ENCODE measurements at regions not wholly inside any gene's neighbourhood (a gene's known extent, or its start where the extent isn't known, plus 50 kb on each side); places are given as distances from the start of the nearest gene placed in this dataset.
"Not testable (repeated sequence)": the region's sequence is repeated elsewhere in the genome, so short reads cannot be mapped to it uniquely, and the experiment has no call there.

DNA sequence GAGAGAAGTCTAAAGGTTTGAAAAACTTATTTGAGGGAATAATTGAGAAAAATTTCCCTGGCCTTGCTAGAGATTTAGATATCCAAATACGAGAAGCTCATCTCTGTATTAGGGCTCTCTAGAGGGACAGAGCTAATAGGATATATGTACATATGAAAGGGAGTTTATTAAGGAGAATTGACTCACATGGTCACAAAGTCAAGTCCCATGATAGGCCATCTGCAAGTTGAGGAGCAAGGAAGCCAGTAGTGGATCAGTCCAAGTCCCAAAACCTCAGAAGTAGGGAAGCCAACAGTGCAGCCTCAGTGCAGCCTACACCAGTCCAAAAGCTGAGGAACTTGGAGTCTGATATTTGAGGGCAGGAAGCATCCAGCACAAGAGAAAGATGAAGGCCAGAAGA is 126.7 kb downstream of the PJA2 start:
- H3K9me1 ChIP-seq (replicated peaks; ENCODE audit: control insufficient read depth, extremely low read depth, insufficient read depth, low read length); BruUV-seq (replicated peaks); H3K4me2 ChIP-seq (ENCODE audit: insufficient read depth, low read length); H3K36me3 ChIP-seq (ENCODE audit: control insufficient read depth in 2 of 2, extremely low read depth in 1 of 2, insufficient read depth in 2 of 2, low read length in 2 of 2); H3K27me3 ChIP-seq (ENCODE audit: control insufficient read depth in 2 of 2, insufficient read depth in 2 of 2, low read length in 2 of 2); H3K4me3 ChIP-seq (replicated peaks in 1 of 3; ENCODE audit: insufficient read depth in 1 of 3, low read depth in 1 of 3, low read length in 3 of 3); H3K4me1 ChIP-seq (ENCODE audit: control insufficient read depth, extremely low read depth, insufficient read depth, low read length); DNase-seq (ENCODE audit: low read depth, low spot score); dilution Hi-C loops (cut with MboI; ENCODE audit: extremely low pct_ligation_motif_present, low sequenced_read_pairs); H3K27ac ChIP-seq (ENCODE audit: insufficient read depth, low read depth, low read length); H3K79me2 ChIP-seq (ENCODE audit: control insufficient read depth, insufficient read depth, low read length); FAIRE-seq; POLR2A ChIA-PET; H3K9ac ChIP-seq (replicated peaks; ENCODE audit: extremely low read depth, insufficient read depth, low read length); intact Hi-C loops (cut with micrococcal nuclease); CTCF ChIA-PET; H3K9me3 ChIP-seq (replicated peaks; ENCODE audit: control insufficient read depth, insufficient read depth, low read length); H2AFZ ChIP-seq (ENCODE audit: low read depth, low read length); H4K20me1 ChIP-seq (replicated peaks; ENCODE audit: control insufficient read depth, extremely low read depth, insufficient read depth, low read length): not testable (repeated sequence)

DNA sequence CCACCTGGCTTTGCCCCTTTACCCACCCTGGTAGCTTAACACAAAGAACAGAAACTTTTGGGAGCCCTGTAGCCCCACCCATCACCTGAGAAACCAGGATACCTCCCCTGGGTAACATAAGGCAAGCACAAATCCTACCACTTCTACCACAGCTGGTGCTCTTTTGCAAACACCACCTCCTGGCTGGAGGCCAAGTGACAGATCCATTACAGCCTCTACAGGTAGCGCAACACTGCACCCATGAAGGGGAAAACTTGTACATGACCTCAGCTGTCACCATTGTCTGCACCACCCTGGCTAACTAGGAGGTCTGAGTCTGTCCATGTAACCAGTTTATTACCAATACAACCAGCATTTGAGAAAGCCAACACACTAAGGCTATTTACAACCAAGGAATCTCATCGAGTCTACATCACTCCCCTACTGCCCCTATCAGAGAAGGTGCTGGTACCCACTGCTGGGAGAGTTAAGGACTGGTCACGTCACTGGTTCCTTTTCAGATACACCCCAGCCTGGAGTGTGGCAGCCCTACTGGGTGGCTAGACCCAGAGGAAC is 128.6 kb downstream of the PJA2 start:
- Histone ChIP-seq H3K4me1 (ENCODE audit: control insufficient read depth, extremely low read depth, insufficient read depth, low read length) (no peaks in the 10 kb centered on the region), H3K9me1 (replicated peaks; ENCODE audit: control insufficient read depth, extremely low read depth, insufficient read depth, low read length) (no peaks in the 10 kb centered on the region), H3K27me3 (ENCODE audit: control insufficient read depth in 2 of 2, insufficient read depth in 2 of 2, low read length in 2 of 2) (no peaks in the 10 kb centered on the region), H2AFZ (ENCODE audit: low read depth, low read length) (no peak overlapping the region), H3K4me3 (replicated peaks in 1 of 3; ENCODE audit: insufficient read depth in 1 of 3, low read depth in 1 of 3, low read length in 3 of 3) (no peak overlapping the region), H3K36me3 (ENCODE audit: control insufficient read depth in 2 of 2, extremely low read depth in 1 of 2, insufficient read depth in 2 of 2, low read length in 2 of 2) (no peaks in the 10 kb centered on the region), H4K20me1 (replicated peaks; ENCODE audit: control insufficient read depth, extremely low read depth, insufficient read depth, low read length) (no peaks in the 10 kb centered on the region), H3K9me3 (replicated peaks; ENCODE audit: control insufficient read depth, insufficient read depth, low read length) (no peaks in the 10 kb centered on the region), H3K79me2 (ENCODE audit: control insufficient read depth, insufficient read depth, low read length) (no peaks in the 10 kb centered on the region), H3K4me2 (ENCODE audit: insufficient read depth, low read length) (no peak overlapping the region), H3K9ac (replicated peaks; ENCODE audit: extremely low read depth, insufficient read depth, low read length) (no peak overlapping the region), H3K27ac (ENCODE audit: insufficient read depth, low read depth, low read length) (no peak overlapping the region)
- no peak for TF ChIP-seq EZH2 (IDR thresholded peaks at IDR 0.05; ENCODE audit: borderline replicate concordance, low read depth, low read length, severe bottlenecking)
- dilution Hi-C loops (cut with MboI; ENCODE audit: extremely low pct_ligation_motif_present, low sequenced_read_pairs) = no loop called here
- POLR2A ChIA-PET = no interaction called here
- DNase-seq (ENCODE audit: low read depth, low spot score) (no peak), FAIRE-seq (no peak)
- intact Hi-C loops (cut with micrococcal nuclease) = no loop called here
- CTCF ChIA-PET = no interaction called here
- BruUV-seq (replicated peaks) = no TSS peak
